Thymus (tissue), 11 donors: ENCODE measurements at regions not wholly inside any gene's neighbourhood (a gene's known extent, or its start where the extent isn't known, plus 50 kb on each side); places are given as distances from the start of the nearest gene placed in this dataset.

Experiments
- DNase-seq, 9 donors: peaks; one replicate each; pipeline ENCODE4 v3.0.0-alpha.2; 2013; ENCODE audit warnings: low spot score in 9 of 9, low read depth in 6 of 9, missing footprints in 1 of 9
- H3K27ac ChIP-seq, 2 donors: one replicate each; pipeline ENCODE4 v1.5.1; 2013; ENCODE audit warnings: control low read depth in 1 of 2, low read depth in 1 of 2, low read length in 1 of 2, mild to moderate bottlenecking in 1 of 2, moderate library complexity in 1 of 2
- H3K27me3 ChIP-seq, 2 donors: one replicate each; pipeline ENCODE4 v1.5.1; 2013; ENCODE audit warnings: low read length in 1 of 2; ENCODE audit not compliant: control insufficient read depth in 2 of 2, insufficient read depth in 1 of 2
- H3K36me3 ChIP-seq, 2 donors: one replicate each; pipeline ENCODE4 v1.5.1; 2013; ENCODE audit warnings: low read length in 1 of 2, mild to moderate bottlenecking in 1 of 2, moderate library complexity in 1 of 2; ENCODE audit not compliant: control insufficient read depth in 2 of 2, insufficient read depth in 2 of 2
- H3K4me1 ChIP-seq, 2 donors: one replicate each; pipeline ENCODE4 v1.5.1; 2013; ENCODE audit warnings: low read length in 2 of 2; ENCODE audit not compliant: control insufficient read depth in 2 of 2, insufficient read depth in 2 of 2
- H3K4me3 ChIP-seq, 2 donors: one replicate each; pipeline ENCODE4 v1.5.1; 2013; ENCODE audit warnings: low read length in 2 of 2, control low read depth in 1 of 2, mild to moderate bottlenecking in 1 of 2
- H3K9me3 ChIP-seq, 2 donors: one replicate each; pipeline ENCODE4 v1.5.1; 2013; ENCODE audit warnings: low read length in 1 of 2, mild to moderate bottlenecking in 1 of 2; ENCODE audit not compliant: control insufficient read depth in 2 of 2, insufficient read depth in 1 of 2
- WGBS: extraction: QIAGEN DNeasy Blood & Tissue Kit; methylation state at CpG from one replicate; pipeline ENCODE4 v1.1.7; 2013; 5-methylcytosine and 5-hydroxymethylcytosine counted together
- donor health status: healthy.

DNA sequence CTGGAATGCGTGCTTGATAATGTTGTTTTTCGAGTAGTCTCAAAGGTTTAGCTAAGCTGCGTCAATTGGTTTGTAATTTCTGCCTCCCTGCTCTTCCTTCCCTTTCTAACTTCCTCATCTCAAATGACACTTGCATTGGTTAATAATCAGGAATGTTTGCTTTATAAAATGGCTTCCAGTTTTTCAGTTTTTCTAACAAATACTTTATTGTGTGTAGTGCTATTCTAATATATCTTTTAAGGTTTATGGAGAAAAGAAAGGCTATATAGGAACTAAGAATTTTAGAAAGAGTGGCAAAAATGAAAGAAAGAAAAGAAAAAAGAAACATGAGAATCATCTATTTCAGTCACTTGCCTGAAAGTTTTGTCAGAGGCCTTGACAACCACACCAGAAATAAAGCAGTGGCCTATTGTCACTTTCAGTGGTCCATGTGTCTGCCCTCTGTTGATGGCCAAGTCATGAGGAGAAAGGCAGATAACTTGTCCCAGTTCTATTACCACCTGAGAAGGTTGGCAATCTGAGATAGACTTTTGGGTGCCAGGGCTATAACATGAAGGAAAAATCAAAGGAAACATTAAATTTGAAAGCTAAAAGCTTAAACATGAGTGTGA, 221.9 kb upstream of the KITLG start:
- no peak overlapping the region for H3K4me3 ChIP-seq
- H3K27me3 ChIP-seq: no peaks in the 10 kb centered on the region
- no peak overlapping the region for H3K27ac ChIP-seq
- WGBS: 69% methylated on average over 3 of the region's 3 CpGs
- H3K9me3 ChIP-seq: no peaks in the 10 kb centered on the region
- no peaks in the 10 kb centered on the region for H3K36me3 ChIP-seq
- no peak for DNase-seq
- no peaks in the 10 kb centered on the region for H3K4me1 ChIP-seq

DNA sequence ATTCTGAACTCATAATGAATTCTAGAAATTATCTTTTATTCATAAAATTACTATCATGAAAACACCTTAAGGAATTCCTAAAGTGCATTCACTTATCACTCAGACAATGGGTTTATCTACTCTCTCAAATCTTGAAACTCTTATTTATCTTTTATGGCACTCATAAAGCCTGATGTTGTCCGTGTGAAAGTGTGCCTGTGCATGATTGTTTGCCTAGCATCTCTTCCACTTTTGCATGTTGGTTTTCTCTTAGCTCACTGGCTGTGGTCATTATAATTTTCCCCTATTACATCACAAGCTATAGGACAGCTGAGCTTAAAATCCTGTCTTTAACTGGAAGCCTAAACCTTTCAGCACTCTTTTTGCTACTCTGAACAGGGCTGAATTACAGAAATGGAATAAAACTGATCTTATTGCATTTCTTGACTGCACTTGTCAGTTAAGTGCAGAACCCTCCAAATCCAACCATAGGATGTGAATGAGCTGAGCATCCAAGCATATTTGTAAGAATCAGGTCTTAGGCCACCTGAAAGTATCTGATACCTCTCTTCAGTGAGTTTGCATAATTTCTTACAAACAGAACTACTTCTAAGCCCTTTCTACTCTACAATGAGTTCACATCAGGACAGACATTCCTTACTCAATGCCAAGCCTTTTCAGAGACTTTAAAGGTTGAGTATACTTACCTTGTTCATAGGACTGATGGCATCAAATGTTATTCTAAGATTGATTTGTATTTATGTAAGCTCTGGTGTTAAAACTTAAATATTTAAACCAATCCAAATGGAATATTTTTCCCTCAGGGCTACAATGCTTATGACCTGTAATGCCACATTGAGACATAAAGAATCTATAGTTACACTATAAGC, 221.2 kb upstream of the KITLG start:
- DNase-seq: no peak
- H3K27ac ChIP-seq: no peak overlapping the region
- H3K9me3 ChIP-seq: no peaks in the 10 kb centered on the region
- 87% methylated on average over 1 of the region's 1 CpG for WGBS
- H3K36me3 ChIP-seq: no peaks in the 10 kb centered on the region
- no peak overlapping the region for H3K4me3 ChIP-seq
- H3K4me1 ChIP-seq: no peaks in the 10 kb centered on the region
- H3K27me3 ChIP-seq: no peaks in the 10 kb centered on the region

GRCh38 chr12:88793096-88793495, 212.8 kb upstream of the KITLG start:
- Histone ChIP-seq H3K36me3 (no peaks in the 10 kb centered on the region), H3K4me1 (no peaks in the 10 kb centered on the region), H3K9me3 (peaks cover 1 to 6% of the 10 kb centered on the region in 2 donors), H3K27ac (no peak overlapping the region), H3K4me3 (no peak overlapping the region), H3K27me3 (no peaks in the 10 kb centered on the region)
- no peak for DNase-seq

DNA sequence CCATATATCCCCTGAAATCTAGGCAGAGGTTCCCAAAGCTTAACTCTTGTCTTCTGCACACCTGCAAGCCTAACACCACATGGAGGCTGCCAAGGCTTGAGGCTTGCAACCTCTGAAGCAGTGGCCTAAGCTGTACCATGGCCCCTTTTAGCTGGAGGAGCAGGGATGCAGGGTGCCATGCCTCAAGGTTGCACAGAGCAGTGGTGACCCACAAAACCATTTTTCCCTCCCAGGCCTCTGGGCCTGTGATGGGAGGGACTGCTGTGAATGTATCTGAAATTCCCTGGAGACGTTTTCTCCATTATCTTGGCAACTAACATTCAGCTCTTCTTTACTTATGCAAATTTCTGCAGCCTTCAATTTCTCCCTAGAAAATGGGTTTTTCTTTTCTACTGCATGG, 210.0 kb upstream of the KITLG start:
- H3K36me3 ChIP-seq: no peaks in the 10 kb centered on the region
- H3K9me3 ChIP-seq: peaks cover 1 to 6% of the 10 kb centered on the region in 2 donors
- WGBS: 65% methylated on average over 1 of the region's 1 CpG
- no peak overlapping the region for H3K27ac ChIP-seq
- H3K4me1 ChIP-seq: no peaks in the 10 kb centered on the region
- no peaks in the 10 kb centered on the region for H3K27me3 ChIP-seq
- no peak overlapping the region for H3K4me3 ChIP-seq
- DNase-seq: no peak

GRCh38 chr12:88784166-88784565, 203.9 kb upstream of the KITLG start:
- 85% methylated on average over 1 of the region's 1 CpG for WGBS
- H3K27me3 ChIP-seq: no peaks in the 10 kb centered on the region

GRCh38 chr12:88782351-88782750, 202.1 kb upstream of the KITLG start:
- WGBS: 94% methylated on average over 1 of the region's 1 CpG
- Histone ChIP-seq H3K4me1 (no peaks in the 10 kb centered on the region), H3K27me3 (no peaks in the 10 kb centered on the region), H3K4me3 (no peak overlapping the region), H3K9me3 (no peaks in the 10 kb centered on the region), H3K27ac (no peak overlapping the region), H3K36me3 (no peaks in the 10 kb centered on the region)
- no peak for DNase-seq

More at GRCh38 chr12:88784166-88784565, 203.9 kb upstream of the KITLG start:
- no peaks in the 10 kb centered on the region for H3K36me3 ChIP-seq
- no peak overlapping the region for H3K27ac ChIP-seq
- H3K4me1 ChIP-seq: no peaks in the 10 kb centered on the region
- no peak for DNase-seq
- H3K4me3 ChIP-seq: no peak overlapping the region
- no peaks in the 10 kb centered on the region for H3K9me3 ChIP-seq

DNA sequence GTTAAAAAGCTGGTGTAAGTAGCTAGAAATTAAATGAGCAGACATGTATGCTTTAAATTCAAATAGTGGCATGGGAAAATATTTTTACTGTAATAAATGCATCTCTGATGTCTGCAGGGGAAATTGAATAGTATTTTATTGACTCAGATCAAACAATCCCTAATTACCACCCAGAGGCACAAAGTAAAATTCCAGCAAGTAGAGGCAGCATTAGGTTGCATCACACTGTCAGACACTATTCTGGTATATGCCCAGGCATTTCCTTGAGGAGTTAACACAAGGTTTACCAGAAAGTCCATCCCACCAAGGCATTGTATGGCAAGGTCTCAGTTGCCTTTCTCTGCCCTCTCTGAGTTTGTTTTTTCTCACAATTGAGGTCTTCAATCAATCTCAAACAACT, 201.6 kb upstream of the KITLG start:
- H3K4me3 ChIP-seq: no peak overlapping the region
- H3K9me3 ChIP-seq: no peaks in the 10 kb centered on the region
- no peak for DNase-seq
- no peak overlapping the region for H3K27ac ChIP-seq
- H3K27me3 ChIP-seq: no peaks in the 10 kb centered on the region
- no peaks in the 10 kb centered on the region for H3K36me3 ChIP-seq
- H3K4me1 ChIP-seq: no peaks in the 10 kb centered on the region

GRCh38 chr12:88778064-88778463, 197.8 kb upstream of the KITLG start:
- H3K4me1 ChIP-seq: no peaks in the 10 kb centered on the region
- no peaks in the 10 kb centered on the region for H3K9me3 ChIP-seq
- no peak overlapping the region for H3K27ac ChIP-seq
- WGBS: 93% methylated on average over 1 of the region's 1 CpG
- H3K27me3 ChIP-seq: no peaks in the 10 kb centered on the region
- no peak overlapping the region for H3K4me3 ChIP-seq
- no peak for DNase-seq
- H3K36me3 ChIP-seq: no peaks in the 10 kb centered on the region

GRCh38 chr12:88775742-88776151, 195.5 kb upstream of the KITLG start:
- Histone ChIP-seq H3K4me1 (no peaks in the 10 kb centered on the region), H3K36me3 (no peaks in the 10 kb centered on the region), H3K4me3 (no peak overlapping the region), H3K27ac (no peak overlapping the region), H3K27me3 (no peaks in the 10 kb centered on the region), H3K9me3 (no peaks in the 10 kb centered on the region)
- no peak for DNase-seq
- WGBS: 71% methylated on average over 3 of the region's 3 CpGs
